AG09319 (cell line): ENCODE measurements at regions not wholly inside any gene's neighbourhood (a gene's known extent, or its start where the extent isn't known, plus 50 kb on each side); places are given as distances from the start of the nearest gene placed in this dataset.

Source experiments
- DNase-seq: peaks from one replicate; pipeline ENCODE4 v3.0.0-alpha.2; 2010; ENCODE audit warnings: low read depth; ENCODE audit errors: extremely low read depth
- CTCF ChIP-seq: IDR thresholded peaks from 2 replicates; pipeline ENCODE4 v1.5.1; 2011; ENCODE audit warnings: low read depth, mild to moderate bottlenecking, inconsistent platforms, low read length, moderate library complexity

DNA sequence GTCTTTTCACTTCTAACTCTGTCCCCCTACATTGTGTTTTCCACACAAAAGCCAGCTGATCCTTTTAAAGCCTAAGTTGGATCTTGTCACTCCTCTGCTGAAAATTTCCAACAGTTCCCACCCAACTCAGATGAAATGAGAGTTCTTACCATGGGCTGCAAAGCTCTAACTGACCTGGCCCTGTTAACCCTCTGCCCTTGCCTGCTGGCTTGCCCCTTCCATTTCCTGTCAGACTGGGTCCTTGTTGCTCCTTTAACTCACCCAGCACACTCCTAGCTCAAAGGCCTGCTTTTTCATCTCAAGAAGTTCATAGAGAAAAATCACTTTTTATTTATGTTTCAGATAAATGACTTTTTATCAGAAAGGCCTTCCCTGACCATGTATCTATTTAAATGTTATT, 66.5 kb upstream of the HEY2 start:
- no peak for TF ChIP-seq CTCF
- no peak for DNase-seq

- TF ChIP-seq CTCF: no peak
- DNase-seq: no peak
These were observed 61.3 kb upstream of the HEY2 start for GRCh38 chr6:125688138-125688537.

DNA sequence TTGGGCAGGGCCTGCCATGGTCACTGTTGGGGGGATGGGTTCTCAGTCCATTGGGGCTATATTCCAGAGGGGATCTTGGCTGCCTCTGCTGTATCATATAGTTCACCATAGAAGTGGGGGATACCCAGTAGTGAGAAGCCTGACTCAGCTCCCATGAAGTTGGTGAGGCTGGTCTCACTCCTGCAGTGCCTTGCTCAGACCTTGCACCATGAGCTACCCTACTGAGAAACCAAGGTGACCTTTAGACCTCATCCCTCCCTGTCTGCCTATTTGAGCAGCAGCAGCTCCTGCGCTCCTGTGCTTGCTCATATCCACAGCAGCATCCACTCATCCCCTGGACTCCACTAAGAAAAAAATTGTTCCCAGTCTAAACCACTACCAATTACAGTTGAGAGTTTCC, 56.0 kb upstream of the HEY2 start:
- TF ChIP-seq CTCF: no peak
- DNase-seq: no peak

DNA sequence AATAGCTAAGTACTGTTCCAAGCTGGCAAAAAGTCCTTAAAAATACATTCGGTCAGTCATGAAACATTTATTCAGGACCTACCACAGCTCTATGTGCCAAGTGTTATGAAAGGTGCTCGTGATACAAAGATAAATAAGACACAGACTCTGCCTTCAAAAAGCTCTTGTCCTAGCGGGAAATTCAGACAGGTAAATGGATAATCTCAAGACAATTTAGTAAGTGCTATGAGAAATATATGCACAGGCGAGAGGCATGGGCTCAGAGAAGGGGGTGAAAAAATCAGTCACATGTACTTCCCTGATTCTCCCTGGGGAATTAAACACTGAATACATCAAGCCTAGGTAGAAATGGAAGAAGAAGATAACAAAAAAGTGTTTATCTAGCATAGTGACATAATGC, 49.8 kb upstream of the HEY2 start:
- TF ChIP-seq CTCF: no peak
- DNase-seq: no peak
